HL-60 (cell line): ENCODE measurements at regions not wholly inside any gene's neighbourhood (a gene's known extent, or its start where the extent isn't known, plus 50 kb on each side); places are given as distances from the start of the nearest gene placed in this dataset.

Source experiments
- DNase-seq, 2 experiments: peaks; one replicate each; pipeline ENCODE4 v3.0.0-alpha.2; 2010 to 2020; ENCODE audit warnings: low read depth in 1 of 2, low spot score in 1 of 2
- H3K27ac ChIP-seq: fragments of 250-450 bp; sonication (Bioruptor Pico); replicated peaks from 2 replicates; pipeline ENCODE4 v1.5.1; 2020; ENCODE audit warnings: mild to moderate bottlenecking, moderate library complexity
- H3K27me3 ChIP-seq: fragments of 250-450 bp; sonication (Bioruptor Pico); 2 replicates; pipeline ENCODE4 v1.5.1; 2021; ENCODE audit warnings: mild to moderate bottlenecking, moderate library complexity; ENCODE audit not compliant: insufficient read depth, poor library complexity, severe bottlenecking
- H3K4me3 ChIP-seq: replicated peaks from 2 replicates; pipeline ENCODE4 v1.5.1; 2011; ENCODE audit warnings: mild to moderate bottlenecking, control low read depth, low read length; ENCODE audit not compliant: insufficient read depth
- GABPA ChIP-seq: IDR thresholded peaks from 2 replicates; pipeline ENCODE4 v1.6.1; 2012; ENCODE audit warnings: low read depth
- POLR2AphosphoS5 ChIP-seq: IDR thresholded peaks from 2 replicates; pipeline ENCODE4 v1.6.1; 2012; ENCODE audit warnings: low read depth
- SPI1 ChIP-seq: IDR thresholded peaks from 2 replicates; pipeline ENCODE4 v1.6.1; 2012; ENCODE audit warnings: low read depth, mild to moderate bottlenecking, borderline replicate concordance
- TF ChIP-seq, protein P1 (sequence below): IDR thresholded peaks from one replicate; pipeline ENCODE4 v1.5.1; 2011; ENCODE audit warnings: low read length, control low read depth, inconsistent platforms; ENCODE audit not compliant: insufficient read depth
- TF ChIP-seq, protein P2 (sequence below): IDR thresholded peaks from 2 replicates; pipeline ENCODE4 v1.6.1; 2012; ENCODE audit warnings: low read depth; ENCODE audit not compliant: insufficient replicate concordance

GRCh38 chr10:31157123-31158010, 125.7 kb upstream of the ZNF438 start:
- Histone ChIP-seq H3K27me3 (no peaks in the 10 kb centered on the region), H3K4me3 (no peak overlapping the region), H3K27ac (no peak overlapping the region)
- DNase-seq: no peak
- no peak for TF ChIP-seq GABPA
- TF ChIP-seq, protein P1, sequence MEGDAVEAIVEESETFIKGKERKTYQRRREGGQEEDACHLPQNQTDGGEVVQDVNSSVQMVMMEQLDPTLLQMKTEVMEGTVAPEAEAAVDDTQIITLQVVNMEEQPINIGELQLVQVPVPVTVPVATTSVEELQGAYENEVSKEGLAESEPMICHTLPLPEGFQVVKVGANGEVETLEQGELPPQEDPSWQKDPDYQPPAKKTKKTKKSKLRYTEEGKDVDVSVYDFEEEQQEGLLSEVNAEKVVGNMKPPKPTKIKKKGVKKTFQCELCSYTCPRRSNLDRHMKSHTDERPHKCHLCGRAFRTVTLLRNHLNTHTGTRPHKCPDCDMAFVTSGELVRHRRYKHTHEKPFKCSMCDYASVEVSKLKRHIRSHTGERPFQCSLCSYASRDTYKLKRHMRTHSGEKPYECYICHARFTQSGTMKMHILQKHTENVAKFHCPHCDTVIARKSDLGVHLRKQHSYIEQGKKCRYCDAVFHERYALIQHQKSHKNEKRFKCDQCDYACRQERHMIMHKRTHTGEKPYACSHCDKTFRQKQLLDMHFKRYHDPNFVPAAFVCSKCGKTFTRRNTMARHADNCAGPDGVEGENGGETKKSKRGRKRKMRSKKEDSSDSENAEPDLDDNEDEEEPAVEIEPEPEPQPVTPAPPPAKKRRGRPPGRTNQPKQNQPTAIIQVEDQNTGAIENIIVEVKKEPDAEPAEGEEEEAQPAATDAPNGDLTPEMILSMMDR: no peak
- no peak for TF ChIP-seq POLR2AphosphoS5
- TF ChIP-seq SPI1: no peak
- TF ChIP-seq, protein P2, sequence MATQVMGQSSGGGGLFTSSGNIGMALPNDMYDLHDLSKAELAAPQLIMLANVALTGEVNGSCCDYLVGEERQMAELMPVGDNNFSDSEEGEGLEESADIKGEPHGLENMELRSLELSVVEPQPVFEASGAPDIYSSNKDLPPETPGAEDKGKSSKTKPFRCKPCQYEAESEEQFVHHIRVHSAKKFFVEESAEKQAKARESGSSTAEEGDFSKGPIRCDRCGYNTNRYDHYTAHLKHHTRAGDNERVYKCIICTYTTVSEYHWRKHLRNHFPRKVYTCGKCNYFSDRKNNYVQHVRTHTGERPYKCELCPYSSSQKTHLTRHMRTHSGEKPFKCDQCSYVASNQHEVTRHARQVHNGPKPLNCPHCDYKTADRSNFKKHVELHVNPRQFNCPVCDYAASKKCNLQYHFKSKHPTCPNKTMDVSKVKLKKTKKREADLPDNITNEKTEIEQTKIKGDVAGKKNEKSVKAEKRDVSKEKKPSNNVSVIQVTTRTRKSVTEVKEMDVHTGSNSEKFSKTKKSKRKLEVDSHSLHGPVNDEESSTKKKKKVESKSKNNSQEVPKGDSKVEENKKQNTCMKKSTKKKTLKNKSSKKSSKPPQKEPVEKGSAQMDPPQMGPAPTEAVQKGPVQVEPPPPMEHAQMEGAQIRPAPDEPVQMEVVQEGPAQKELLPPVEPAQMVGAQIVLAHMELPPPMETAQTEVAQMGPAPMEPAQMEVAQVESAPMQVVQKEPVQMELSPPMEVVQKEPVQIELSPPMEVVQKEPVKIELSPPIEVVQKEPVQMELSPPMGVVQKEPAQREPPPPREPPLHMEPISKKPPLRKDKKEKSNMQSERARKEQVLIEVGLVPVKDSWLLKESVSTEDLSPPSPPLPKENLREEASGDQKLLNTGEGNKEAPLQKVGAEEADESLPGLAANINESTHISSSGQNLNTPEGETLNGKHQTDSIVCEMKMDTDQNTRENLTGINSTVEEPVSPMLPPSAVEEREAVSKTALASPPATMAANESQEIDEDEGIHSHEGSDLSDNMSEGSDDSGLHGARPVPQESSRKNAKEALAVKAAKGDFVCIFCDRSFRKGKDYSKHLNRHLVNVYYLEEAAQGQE: no peak

- no peak for DNase-seq
- TF ChIP-seq POLR2AphosphoS5: no peak
- TF ChIP-seq, protein P2: no peak
- TF ChIP-seq GABPA: no peak
- TF ChIP-seq SPI1: no peak
- TF ChIP-seq, protein P1: no peak
- Histone ChIP-seq H3K27ac (no peak overlapping the region), H3K4me3 (no peak overlapping the region), H3K27me3 (no peaks in the 10 kb centered on the region)
These were observed 126.5 kb upstream of the ZNF438 start for GRCh38 chr10:31158011-31158658.

- no peak for TF ChIP-seq POLR2AphosphoS5
- TF ChIP-seq, protein P2: no peak
- TF ChIP-seq, protein P1: no peak
- TF ChIP-seq GABPA: no peak
- no peak for TF ChIP-seq SPI1
These were observed 134.9 kb upstream of the ZNF438 start for GRCh38 chr10:31166606-31167005.

More at GRCh38 chr10:31166606-31167005, 134.9 kb upstream of the ZNF438 start:
- Histone ChIP-seq H3K4me3 (no peak overlapping the region), H3K27me3 (no peaks in the 10 kb centered on the region), H3K27ac (no peak overlapping the region)
- no peak for DNase-seq
